WTC11 (cell line): ENCODE measurements at regions not wholly inside any gene's neighbourhood (a gene's known extent, or its start where the extent isn't known, plus 50 kb on each side); places are given as distances from the start of the nearest gene placed in this dataset.

Experiments
- ATAC-seq: fragments of 200-7000 bp; cut with Tn5 transposase; 2 replicates; pipeline ENCODE4 v1.10.0; 2021; ENCODE audit warnings: mild to moderate bottlenecking, moderate library complexity
- CTCF ChIA-PET: fragments of 300-600 bp; sonication (Branson Sonifier 250); formaldehyde crosslinking; loops from one replicate; lab custom pipeline; 2021; ENCODE audit warnings: antibody characterized with exemption; lab: Charles Lee
- POLR2A ChIA-PET: fragments of 350-600 bp; sonication (Branson Sonifier 250); formaldehyde crosslinking; loops from one replicate; lab custom pipeline; 2021; ENCODE audit warnings: antibody characterized with exemption; lab: Charles Lee
- DNase-seq: peaks from one replicate; pipeline ENCODE4 v3.0.0; 2021; ENCODE audit warnings: low spot score
- H3K27ac Mint-ChIP-seq: 2 replicates; pipeline ENCODE4 v1.8.0; 2021; ENCODE audit warnings: mixed read lengths
- H3K27me3 Mint-ChIP-seq: 2 replicates; pipeline ENCODE4 v1.8.0; 2021; ENCODE audit warnings: low read depth, mild to moderate bottlenecking, moderate library complexity, mixed read lengths
- H3K36me3 Mint-ChIP-seq: 2 replicates; pipeline ENCODE4 v1.8.0; 2021; ENCODE audit warnings: mixed read lengths
- H3K4me1 Mint-ChIP-seq: 2 replicates; pipeline ENCODE4 v1.8.0; 2022; ENCODE audit warnings: mixed read lengths
- H3K4me3 Mint-ChIP-seq: 2 replicates; pipeline ENCODE4 v1.8.0; 2021; ENCODE audit warnings: mild to moderate bottlenecking, moderate library complexity, mixed read lengths
- H3K9me3 Mint-ChIP-seq: 2 replicates; pipeline ENCODE4 v1.8.0; 2021; ENCODE audit warnings: mixed read lengths
- CBFB ChIP-seq: sonication (generic); formaldehyde crosslinking; IDR thresholded peaks from 2 replicates; pipeline ENCODE4 v1.8.1; 2022; ENCODE audit warnings: mild to moderate bottlenecking, low read depth, missing genetic modification reagents
- EMX1 ChIP-seq: fragments of 250-450 bp; sonication (Bioruptor Pico); IDR thresholded peaks from 2 replicates; pipeline ENCODE4 v1.8.0; 2021; ENCODE audit warnings: mild to moderate bottlenecking
- JUN ChIP-seq: sonication (generic); formaldehyde crosslinking; IDR thresholded peaks from 2 replicates; pipeline ENCODE4 v1.8.0; 2023; ENCODE audit warnings: mild to moderate bottlenecking, missing genetic modification reagents
- MXD4 ChIP-seq: fragments of 250-450 bp; sonication (Bioruptor Pico); IDR thresholded peaks from 2 replicates; pipeline ENCODE4 v1.8.0; 2021; ENCODE audit warnings: mild to moderate bottlenecking, moderate library complexity, borderline replicate concordance
- MYBL2 ChIP-seq: sonication (generic); formaldehyde crosslinking; IDR thresholded peaks from 2 replicates; pipeline ENCODE4 v1.8.1; 2023; ENCODE audit warnings: mild to moderate bottlenecking, moderate library complexity, missing genetic modification reagents
- NFE2L1 ChIP-seq: sonication (generic); formaldehyde crosslinking; IDR thresholded peaks from 2 replicates; pipeline ENCODE4 v1.8.1; 2023; ENCODE audit warnings: missing genetic modification reagents
- NFYB ChIP-seq: sonication (generic); formaldehyde crosslinking; conservative IDR thresholded peaks from 2 replicates; pipeline ENCODE4 v1.8.0; 2022; ENCODE audit warnings: low read depth, missing genetic modification reagents
- NR2C2 ChIP-seq: sonication (generic); formaldehyde crosslinking; IDR thresholded peaks from 2 replicates; pipeline ENCODE4 v1.8.0; 2022; ENCODE audit warnings: mild to moderate bottlenecking, missing genetic modification reagents
- PRDM15 ChIP-seq: sonication (generic); formaldehyde crosslinking; IDR thresholded peaks from 2 replicates; pipeline ENCODE4 v1.8.0; 2022; ENCODE audit warnings: missing genetic modification reagents
- SMAD3 ChIP-seq: sonication (generic); formaldehyde crosslinking; IDR thresholded peaks from 2 replicates; pipeline ENCODE4 v1.8.0; 2022; ENCODE audit warnings: missing genetic modification reagents, mild to moderate bottlenecking, borderline replicate concordance
- ZBTB43 ChIP-seq: sonication (generic); formaldehyde crosslinking; IDR thresholded peaks from 2 replicates; pipeline ENCODE4 v1.8.1; 2023; ENCODE audit warnings: mild to moderate bottlenecking, missing genetic modification reagents
- ZNF138 ChIP-seq: sonication (generic); formaldehyde crosslinking; conservative IDR thresholded peaks from 2 replicates; pipeline ENCODE4 v1.8.1; 2022; ENCODE audit warnings: mild to moderate bottlenecking, moderate library complexity, missing genetic modification reagents
- ZNF232 ChIP-seq: sonication (generic); formaldehyde crosslinking; IDR thresholded peaks from 2 replicates; pipeline ENCODE4 v1.8.0; 2022; ENCODE audit warnings: mild to moderate bottlenecking, missing genetic modification reagents
- ZNF425 ChIP-seq: fragments of 250-450 bp; sonication (Bioruptor Pico); conservative IDR thresholded peaks from 2 replicates; pipeline ENCODE4 v1.9.0; 2021; ENCODE audit warnings: mild to moderate bottlenecking
- TF ChIP-seq, protein P1 (sequence below): sonication (generic); formaldehyde crosslinking; IDR thresholded peaks from 2 replicates; pipeline ENCODE4 v1.8.1; 2023; ENCODE audit warnings: mild to moderate bottlenecking, missing genetic modification reagents, borderline replicate concordance
- TF ChIP-seq, protein P2 (sequence below): fragments of 200-600 bp; IDR thresholded peaks from 2 replicates; pipeline ENCODE4 v1.8.0; 2022; ENCODE audit warnings: antibody characterized with exemption
- TF ChIP-seq, protein P3 (sequence below): sonication (generic); formaldehyde crosslinking; IDR thresholded peaks from 2 replicates; pipeline ENCODE4 v1.8.0; 2022; ENCODE audit warnings: mild to moderate bottlenecking, missing genetic modification reagents

DNA sequence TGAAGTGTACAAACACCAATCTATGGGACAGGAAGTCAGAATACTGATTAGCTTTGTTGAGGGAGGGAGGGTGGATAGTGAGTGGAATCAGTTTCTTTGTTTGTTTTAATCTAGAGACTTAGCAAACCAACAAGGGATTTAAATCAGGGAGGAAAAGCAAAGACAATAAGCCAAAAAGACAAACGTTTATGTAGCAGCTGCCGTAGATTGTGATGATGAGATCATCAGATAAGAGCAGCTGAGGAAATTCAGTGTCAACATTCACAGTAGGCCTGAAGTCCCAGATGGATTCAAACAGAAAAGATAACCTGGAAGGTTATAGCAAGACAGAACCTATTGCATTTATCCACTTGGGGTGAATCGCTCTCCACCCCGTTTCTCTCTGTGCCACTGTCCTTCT lies 104.9 kb upstream of the SYNDIG1 start:
- peaks cover 4% of the 10 kb centered on the region for H3K36me3 Mint-ChIP-seq
- H3K9me3 Mint-ChIP-seq, result peaks cover 11% of the 10 kb centered on the region
- H3K27me3 Mint-ChIP-seq, result peaks cover 3% of the 10 kb centered on the region; the same call in 1 of the 2 replicates
- H3K4me1 Mint-ChIP-seq, result peaks cover 16% of the 10 kb centered on the region
- H3K4me3 Mint-ChIP-seq, result no peak overlapping the region
- ChIA-PET POLR2A (no interaction called here), CTCF (interaction anchor here (0.6 kb wide), 1 partner anchor 11 kb away, joined by 3 read pairs; no protein-coding TSS in a partner anchor)
- TF ChIP-seq MYBL2 (CRISPR knock-in tag), result no peak
- no peak for TF ChIP-seq ZNF138 (CRISPR knock-in tag)
- no peak for TF ChIP-seq SMAD3 (CRISPR knock-in tag)
- TF ChIP-seq ZNF425, result no peak
- no peak for TF ChIP-seq NFYB (CRISPR knock-in tag)
- no peak for TF ChIP-seq MXD4
- no peak for TF ChIP-seq PRDM15
- no peak for TF ChIP-seq CBFB
- TF ChIP-seq NFE2L1 (CRISPR knock-in tag), result no peak
- no peak for TF ChIP-seq NR2C2
- TF ChIP-seq, protein P1, sequence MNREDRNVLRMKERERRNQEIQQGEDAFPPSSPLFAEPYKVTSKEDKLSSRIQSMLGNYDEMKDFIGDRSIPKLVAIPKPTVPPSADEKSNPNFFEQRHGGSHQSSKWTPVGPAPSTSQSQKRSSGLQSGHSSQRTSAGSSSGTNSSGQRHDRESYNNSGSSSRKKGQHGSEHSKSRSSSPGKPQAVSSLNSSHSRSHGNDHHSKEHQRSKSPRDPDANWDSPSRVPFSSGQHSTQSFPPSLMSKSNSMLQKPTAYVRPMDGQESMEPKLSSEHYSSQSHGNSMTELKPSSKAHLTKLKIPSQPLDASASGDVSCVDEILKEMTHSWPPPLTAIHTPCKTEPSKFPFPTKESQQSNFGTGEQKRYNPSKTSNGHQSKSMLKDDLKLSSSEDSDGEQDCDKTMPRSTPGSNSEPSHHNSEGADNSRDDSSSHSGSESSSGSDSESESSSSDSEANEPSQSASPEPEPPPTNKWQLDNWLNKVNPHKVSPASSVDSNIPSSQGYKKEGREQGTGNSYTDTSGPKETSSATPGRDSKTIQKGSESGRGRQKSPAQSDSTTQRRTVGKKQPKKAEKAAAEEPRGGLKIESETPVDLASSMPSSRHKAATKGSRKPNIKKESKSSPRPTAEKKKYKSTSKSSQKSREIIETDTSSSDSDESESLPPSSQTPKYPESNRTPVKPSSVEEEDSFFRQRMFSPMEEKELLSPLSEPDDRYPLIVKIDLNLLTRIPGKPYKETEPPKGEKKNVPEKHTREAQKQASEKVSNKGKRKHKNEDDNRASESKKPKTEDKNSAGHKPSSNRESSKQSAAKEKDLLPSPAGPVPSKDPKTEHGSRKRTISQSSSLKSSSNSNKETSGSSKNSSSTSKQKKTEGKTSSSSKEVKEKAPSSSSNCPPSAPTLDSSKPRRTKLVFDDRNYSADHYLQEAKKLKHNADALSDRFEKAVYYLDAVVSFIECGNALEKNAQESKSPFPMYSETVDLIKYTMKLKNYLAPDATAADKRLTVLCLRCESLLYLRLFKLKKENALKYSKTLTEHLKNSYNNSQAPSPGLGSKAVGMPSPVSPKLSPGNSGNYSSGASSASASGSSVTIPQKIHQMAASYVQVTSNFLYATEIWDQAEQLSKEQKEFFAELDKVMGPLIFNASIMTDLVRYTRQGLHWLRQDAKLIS (CRISPR knock-in tag), result no peak
- H3K27ac Mint-ChIP-seq, result no peak overlapping the region
- ATAC-seq (no peak), DNase-seq (no peak)

GRCh38 chr20:24363031-24363430 lies 106.4 kb upstream of the SYNDIG1 start:
- peaks cover 11% of the 10 kb centered on the region for H3K9me3 Mint-ChIP-seq
- H3K36me3 Mint-ChIP-seq, result peaks cover 4% of the 10 kb centered on the region
- H3K27ac Mint-ChIP-seq, result no peak overlapping the region
- peaks cover 21% of the 10 kb centered on the region for H3K4me1 Mint-ChIP-seq
- no peak for ATAC-seq
- peaks cover 3% of the 10 kb centered on the region; the same call in 1 of the 2 replicates for H3K27me3 Mint-ChIP-seq
- H3K4me3 Mint-ChIP-seq, result no peak overlapping the region
- CTCF ChIA-PET, result no interaction called here
- no peak for TF ChIP-seq SMAD3 (CRISPR knock-in tag)
- TF ChIP-seq, all 79 proteins: peak for 0
- POLR2A ChIA-PET, result interaction anchor here (0.7 kb wide), 1 partner anchor 10 kb away, joined by 3 read pairs; no protein-coding TSS in a partner anchor
- DNase-seq, result no peak

DNA sequence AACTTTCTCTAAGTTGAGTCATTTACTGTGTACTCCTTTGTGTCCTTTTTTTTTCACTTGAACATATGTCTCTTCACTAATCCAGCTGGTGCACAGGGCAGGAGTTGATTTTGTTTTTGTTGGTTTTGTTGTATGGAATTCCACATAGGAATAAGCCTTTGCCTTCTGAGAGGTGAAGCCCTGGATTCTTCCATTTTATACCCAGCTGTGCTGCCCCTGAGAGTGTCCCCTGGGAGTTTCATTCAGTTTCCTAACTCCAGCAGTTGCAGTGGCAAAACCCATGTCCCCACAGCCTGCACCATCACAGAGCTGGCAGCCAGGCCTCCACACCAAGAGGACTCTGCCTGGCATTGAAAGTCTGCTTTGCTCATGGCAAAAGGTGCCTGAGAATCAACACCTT lies 107.3 kb upstream of the SYNDIG1 start:
- Mint-ChIP-seq H3K27ac (no peak overlapping the region), H3K27me3 (peaks cover 3% of the 10 kb centered on the region; the same call in 1 of the 2 replicates), H3K9me3 (peaks cover 11% of the 10 kb centered on the region), H3K4me3 (no peak overlapping the region), H3K36me3 (peaks cover 4% of the 10 kb centered on the region), H3K4me1 (peaks cover 17% of the 10 kb centered on the region)
- ChIA-PET POLR2A (no interaction called here), CTCF (no interaction called here)
- ATAC-seq (no peak), DNase-seq (no peak)
- TF ChIP-seq JUN (no peak), SMAD3 (CRISPR knock-in tag) (no peak), ZBTB43 (CRISPR knock-in tag) (no peak), ZNF138 (CRISPR knock-in tag) (no peak), ZNF232 (CRISPR knock-in tag) (no peak), EMX1 (CRISPR knock-in tag) (no peak)
- TF ChIP-seq, protein P2, sequence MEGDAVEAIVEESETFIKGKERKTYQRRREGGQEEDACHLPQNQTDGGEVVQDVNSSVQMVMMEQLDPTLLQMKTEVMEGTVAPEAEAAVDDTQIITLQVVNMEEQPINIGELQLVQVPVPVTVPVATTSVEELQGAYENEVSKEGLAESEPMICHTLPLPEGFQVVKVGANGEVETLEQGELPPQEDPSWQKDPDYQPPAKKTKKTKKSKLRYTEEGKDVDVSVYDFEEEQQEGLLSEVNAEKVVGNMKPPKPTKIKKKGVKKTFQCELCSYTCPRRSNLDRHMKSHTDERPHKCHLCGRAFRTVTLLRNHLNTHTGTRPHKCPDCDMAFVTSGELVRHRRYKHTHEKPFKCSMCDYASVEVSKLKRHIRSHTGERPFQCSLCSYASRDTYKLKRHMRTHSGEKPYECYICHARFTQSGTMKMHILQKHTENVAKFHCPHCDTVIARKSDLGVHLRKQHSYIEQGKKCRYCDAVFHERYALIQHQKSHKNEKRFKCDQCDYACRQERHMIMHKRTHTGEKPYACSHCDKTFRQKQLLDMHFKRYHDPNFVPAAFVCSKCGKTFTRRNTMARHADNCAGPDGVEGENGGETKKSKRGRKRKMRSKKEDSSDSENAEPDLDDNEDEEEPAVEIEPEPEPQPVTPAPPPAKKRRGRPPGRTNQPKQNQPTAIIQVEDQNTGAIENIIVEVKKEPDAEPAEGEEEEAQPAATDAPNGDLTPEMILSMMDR, result no peak
- TF ChIP-seq, protein P3, sequence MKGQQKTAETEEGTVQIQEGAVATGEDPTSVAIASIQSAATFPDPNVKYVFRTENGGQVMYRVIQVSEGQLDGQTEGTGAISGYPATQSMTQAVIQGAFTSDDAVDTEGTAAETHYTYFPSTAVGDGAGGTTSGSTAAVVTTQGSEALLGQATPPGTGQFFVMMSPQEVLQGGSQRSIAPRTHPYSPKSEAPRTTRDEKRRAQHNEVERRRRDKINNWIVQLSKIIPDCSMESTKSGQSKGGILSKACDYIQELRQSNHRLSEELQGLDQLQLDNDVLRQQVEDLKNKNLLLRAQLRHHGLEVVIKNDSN (CRISPR knock-in tag), result no peak
